ENCODE measurements at regions not wholly inside any gene's neighbourhood (a gene's known extent, or its start where the extent isn't known, plus 50 kb on each side); places are given as distances from the start of the nearest gene placed in this dataset.
"Not testable (repeated sequence)": the region's sequence is repeated elsewhere in the genome, so short reads cannot be mapped to it uniquely, and the experiment has no call there.

DNA sequence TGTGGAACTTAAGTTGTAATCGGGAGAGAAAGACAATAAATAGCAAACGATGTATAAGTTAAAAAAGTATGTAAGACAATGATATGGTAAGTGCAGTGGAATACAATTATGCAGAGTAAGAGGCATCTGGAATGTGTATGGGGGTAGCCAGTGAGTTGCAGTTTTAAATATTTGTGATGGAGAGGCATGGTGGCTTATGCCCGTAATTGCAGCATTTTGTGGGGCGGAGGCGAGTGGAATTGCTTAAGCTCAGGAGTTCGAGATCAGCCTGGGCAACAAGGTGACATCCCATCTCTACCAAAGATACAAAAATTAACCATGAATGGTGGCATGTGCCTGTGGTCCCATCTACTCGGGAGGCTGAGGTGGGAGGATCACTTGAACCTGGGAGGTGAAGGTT lies 52.5 kb upstream of the WDFY3 start:
- no peak for DNase-seq

DNA sequence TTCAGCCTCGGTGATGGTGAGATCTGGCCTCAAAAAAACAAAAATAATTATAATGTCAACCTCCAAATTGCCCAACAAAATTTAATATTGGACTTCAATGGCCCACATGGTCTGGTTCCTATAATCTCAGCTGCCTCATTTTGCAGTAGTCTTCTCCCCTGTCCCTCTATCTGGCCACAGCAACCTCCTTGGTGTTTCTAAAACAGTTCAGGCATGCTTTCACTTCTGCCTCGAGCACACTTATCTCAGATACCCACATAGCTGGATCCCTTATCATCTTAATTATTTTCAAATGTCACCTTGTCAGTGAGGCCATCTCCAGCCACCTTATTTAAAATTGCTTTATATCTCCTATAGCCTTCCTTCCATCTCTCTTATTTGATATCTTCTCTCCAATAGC lies 52.9 kb upstream of the WDFY3 start:
- DNase-seq: no peak

DNA sequence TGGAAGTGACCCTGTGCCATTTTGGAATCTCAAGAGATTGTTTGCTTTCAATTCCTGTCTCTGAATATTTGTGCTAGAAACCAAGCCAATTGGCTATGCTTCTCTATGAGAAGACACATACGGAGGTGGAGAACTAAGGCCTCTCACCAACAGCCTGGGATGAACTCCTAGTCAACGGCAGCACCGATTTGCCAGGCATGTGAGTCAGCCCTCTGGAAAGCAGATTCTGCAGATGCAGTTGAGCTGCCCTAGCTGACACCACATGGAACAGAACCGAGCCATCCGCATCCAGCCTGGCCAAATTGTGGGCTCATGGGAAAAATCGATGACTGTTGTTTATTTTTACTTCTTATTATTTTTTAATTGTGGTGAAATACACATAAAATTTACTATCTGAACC lies 58.2 kb upstream of the WDFY3 start:
- no peak for DNase-seq

DNA sequence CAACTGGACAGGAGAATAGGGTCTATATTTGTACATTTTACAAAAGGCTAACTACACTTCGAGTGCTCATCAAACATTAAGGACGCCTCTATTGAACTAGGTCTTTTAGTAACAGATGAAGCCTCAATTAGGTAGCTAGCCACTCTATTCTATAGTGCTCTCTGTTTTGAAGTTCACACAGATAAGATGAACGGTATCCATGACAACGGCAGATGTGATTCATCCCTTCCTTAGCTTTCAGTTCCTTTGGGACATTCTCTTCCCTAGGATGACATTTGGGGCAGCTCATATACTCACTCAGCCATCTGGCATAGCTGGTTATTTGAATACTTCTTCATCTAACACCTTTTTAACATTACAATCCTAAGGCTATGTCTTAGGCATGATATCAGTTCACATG lies 62.4 kb upstream of the WDFY3 start:
- DNase-seq: no peak

DNA sequence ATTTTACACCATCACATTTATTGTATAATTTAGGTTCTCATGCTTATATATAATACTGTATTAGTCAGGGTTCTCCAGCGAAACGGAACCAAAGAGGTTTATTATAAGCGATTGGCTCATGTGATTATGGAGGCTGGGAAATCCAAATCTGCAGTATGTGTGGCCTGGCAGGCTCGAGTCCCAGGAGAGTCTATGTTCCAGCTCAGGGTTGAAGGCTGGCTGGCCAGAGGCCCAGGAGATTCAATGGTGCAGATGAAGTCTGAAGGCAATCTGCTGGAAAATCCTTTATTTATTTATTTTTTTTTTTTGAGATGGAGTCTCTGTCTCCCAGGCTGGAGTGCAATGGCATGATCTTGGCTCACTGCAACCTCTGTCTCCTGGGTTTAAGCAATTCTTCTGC lies 63.0 kb upstream of the WDFY3 start:
- no peak for DNase-seq

DNA sequence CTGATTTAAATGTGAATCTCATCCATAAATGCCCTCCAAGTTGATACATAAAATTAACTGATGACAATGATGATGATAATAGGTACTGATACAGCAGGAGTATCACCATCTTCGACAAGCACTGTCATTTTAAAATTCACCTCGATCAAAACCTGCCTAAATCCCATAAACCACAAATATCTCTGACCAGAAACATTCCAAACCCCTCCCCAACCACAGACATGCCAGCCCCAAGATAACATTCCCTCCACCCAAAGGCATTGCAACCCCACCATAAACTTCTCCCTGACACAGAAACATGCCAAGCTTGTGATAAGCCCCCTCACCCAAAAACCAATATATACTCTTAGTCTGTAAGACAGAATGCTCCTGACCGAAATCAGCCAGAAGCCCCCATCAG lies 63.7 kb upstream of the WDFY3 start:
- no peak for DNase-seq

DNA sequence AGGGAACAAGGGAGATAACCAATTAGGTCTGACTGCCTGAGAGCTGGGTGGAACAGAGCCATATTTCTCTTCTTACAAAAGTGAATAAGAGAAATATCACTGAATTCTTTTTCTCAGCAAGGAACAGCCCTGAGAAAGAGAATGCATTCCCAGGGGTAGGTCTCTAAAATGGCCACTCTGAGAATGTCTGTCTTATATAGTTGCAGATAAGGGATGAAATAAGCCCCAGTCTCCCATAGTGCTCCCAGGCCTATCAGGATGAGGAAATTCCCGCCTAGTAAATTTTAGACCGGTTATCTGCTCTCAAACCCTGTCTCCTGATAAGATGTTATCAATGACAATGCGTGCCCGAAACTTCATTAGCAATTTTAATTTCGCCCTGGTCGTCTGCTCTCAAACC lies 67.3 kb upstream of the WDFY3 start:
- DNase-seq: not testable (repeated sequence)

DNA sequence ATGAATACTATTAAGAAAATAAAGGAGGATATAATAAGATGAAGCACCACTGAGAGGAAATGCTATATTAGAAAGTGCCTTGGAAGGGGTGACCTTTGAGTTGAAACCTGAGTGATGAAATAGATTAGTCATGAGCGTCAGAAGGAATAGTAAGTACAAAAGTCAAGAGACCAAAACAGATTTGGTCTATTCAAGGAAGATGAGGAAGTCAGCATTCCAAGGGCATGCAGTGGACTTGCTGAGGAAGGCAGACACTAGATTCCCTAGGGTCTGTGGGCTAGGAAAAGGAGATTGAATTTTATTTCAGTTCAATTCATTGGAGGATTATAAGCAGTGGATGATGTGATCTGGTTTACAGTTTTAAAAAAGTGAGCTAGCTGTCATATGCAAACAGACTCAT lies 73.0 kb upstream of the WDFY3 start:
- no peak for DNase-seq

DNA sequence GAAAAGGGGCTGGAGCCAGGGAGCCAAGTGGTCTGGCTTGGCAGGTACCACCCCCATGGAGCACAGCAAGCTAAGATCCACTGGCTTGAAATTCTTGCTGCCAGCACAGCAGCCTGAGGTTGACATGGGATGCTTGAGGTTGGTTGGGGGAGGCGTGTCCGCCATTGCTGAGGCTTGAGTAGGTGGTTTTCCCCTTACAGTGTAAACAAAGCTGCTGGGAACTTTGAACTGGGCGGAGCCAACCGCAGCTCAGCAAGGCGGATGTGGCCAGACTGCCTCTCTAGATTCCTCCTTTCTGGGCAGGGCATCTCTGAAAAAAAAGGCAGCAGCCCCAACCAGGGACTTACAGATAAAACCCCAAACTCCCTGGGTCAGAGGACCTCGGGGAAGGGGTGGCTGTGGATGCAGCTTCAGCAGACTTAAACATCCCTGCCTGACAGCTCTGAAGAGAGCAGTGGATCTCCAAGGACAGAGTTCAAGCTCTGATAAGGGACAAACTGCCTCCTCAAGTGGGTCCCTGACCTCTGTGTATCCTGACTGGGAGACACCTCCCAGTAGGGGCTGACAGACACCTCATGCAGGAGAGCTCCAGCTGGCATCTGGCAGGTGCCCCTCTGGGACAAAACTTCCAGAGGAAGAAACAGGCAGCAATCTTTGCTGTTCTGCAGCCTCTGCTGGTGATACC lies 77.5 kb upstream of the WDFY3 start:
- DNase-seq: not testable (repeated sequence)

DNA sequence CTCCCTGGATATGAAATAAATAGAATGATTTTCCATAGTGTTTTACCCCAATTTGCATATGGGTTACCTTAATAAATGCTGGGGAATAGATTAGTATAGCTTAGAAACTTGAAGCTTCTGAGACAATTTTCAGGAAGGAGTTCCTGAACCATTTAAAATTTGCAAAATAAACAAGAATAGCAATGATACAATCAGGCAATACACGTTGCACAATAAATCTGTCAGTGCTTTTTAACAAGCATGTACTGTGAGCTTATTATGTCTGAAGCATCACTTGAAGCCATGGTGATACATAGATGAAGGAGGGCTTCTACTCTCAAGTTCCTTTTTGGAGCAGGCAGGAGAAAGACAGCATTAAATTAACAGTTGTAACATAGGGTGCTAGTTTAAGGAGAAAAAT lies 84.2 kb upstream of the WDFY3 start:
- no peak for DNase-seq

DNA sequence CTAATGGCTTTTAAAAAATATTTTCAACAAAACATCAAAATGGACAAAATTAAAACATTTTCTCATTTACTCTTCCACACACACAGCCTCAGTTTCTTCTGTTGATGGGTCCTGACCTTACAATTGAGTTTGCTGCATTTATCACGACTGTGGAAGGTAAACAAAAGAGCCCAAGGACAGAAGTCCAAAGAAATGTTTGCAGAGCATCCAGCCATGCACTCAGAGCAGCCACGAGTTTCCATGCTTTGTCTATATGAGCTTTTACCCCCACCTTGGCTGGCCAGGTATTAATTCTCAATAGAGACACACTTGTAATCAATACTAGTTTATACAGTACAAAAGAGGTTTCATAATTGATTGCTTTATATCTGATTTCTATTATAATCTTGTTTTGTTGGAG lies 85.0 kb upstream of the WDFY3 start:
- DNase-seq: no peak

DNA sequence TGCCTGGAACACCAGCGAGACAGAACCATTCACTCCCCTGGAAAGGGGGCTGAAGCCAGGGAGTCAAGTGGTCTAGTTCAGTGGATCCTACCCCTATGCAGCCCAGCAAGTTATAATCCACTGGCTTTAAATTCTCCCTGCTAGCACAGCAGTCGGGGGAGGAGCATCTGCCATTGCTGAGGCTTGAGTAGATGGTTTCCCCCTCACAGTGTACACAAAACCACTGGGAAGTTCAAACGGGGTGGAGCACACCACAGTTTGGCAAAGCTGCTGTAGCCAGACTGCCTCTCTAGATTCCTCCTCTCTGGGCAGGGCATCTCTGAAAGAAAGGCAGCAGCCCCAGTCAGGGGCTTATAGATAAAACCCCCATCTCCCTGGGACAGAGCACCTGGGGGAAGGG lies 88.4 kb upstream of the WDFY3 start:
- not testable (repeated sequence) for DNase-seq

DNA sequence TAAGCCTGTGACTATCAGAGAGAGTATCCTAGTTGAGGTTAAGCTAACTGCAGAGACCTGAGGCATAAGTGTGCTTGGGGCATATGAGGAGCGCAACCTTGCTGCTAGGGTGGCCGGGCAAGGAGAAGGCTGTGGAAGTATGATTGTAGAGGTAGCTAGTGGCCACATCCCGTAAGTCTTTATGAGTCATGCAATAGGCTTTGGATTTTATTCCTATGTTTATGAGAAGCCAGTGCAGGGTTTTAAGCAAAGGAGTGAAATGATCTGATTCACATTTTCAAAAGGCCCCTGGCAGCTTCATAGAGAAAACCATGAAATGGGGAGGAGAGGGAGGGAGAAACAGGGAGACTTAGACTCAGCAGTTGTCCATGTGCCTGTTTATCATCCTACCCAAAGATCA lies 92.1 kb upstream of the WDFY3 start:
- DNase-seq: no peak

DNA sequence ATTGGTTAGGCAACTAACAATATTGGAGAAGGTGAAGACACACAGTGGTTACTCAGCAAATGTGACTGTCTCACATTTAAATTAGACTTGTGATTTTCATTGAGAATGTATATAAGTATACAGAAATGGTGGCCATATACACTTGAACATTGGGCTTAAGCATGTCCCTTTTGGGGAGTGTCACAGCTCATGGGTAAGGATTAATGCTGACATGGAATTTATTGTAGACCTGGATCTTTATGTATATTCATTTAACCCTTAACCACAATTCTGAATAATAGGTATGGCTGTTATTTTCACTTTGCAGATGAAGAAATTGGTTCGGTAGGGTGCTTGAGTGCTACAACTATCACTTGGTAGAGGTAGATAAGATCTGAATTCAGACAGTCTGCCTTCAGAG lies 95.5 kb upstream of the WDFY3 start:
- DNase-seq: no peak

DNA sequence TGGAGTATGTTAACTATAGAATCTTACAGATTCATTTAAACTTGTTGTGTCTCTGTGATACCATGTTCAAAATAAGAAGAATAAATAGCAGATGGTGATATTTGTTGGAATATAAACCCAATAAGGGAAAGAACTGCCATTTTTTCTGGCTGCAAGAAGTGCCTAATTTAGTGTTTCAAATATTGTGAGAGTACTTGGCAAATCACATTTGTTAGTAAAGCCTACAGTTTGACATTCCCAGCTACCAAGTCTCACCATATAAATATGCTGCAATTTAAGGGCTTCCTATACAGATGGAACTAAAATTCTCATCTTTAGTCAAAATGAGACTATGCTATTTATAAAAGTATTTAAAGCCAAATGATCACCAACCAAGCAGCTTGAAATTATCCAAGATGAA lies 96.0 kb upstream of the WDFY3 start:
- no peak for DNase-seq

DNA sequence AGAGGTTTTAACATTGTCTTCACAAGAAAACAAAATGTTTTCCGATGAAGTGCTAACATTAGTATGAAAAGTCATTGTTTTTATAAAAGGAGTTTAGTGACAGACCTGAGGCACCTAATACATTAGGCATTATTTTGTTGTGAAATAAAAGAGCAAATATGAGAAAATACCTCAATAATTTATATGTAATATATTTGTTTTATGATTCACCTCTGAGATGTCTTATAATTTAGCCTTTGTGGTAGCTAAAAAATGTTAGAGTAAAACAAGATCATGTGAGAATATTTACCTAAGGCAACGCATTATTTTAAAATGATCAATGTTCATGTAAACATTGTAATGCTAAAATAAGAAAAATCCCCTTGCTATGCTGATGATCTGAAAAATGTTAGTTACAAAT lies 100.9 kb upstream of the WDFY3 start:
- no peak for DNase-seq

DNA sequence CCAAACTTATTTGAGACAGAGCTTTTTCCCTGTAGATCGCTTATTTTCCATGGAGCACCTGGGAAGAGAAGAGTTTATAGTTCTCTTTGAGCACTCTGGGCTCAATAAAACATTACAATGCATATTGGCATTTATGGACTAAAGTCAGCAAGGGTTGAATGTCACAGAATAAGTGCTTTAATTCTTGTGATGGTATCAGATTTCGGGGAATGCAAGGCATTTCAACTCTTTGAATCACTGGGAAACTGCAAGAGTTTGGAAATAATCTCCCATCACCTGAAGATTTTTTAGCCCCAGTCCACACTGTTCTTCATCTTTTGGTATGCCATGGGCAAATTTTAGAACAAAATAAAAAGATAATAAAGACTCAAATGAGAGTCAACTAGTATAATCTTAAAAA lies 111.5 kb upstream of the WDFY3 start:
- no peak for DNase-seq

DNA sequence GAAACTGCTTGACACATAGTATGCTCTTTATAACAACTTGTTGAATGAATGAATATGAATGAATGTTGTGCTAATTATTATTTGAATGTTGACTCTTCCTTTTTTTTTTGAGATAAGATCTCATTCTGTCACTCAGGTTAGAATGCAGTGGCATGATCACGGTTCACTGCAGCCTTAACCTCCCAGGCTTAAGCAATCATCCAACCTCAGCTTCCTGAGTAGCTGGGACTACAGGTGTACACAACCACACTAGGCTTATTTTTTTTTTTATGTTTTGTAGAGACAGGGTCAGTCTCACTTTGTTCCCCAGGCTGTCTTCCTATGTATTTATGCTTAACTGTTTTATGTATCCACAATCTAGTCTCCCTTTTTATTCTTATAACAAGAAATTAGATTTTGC lies 114.7 kb upstream of the WDFY3 start:
- DNase-seq: no peak

DNA sequence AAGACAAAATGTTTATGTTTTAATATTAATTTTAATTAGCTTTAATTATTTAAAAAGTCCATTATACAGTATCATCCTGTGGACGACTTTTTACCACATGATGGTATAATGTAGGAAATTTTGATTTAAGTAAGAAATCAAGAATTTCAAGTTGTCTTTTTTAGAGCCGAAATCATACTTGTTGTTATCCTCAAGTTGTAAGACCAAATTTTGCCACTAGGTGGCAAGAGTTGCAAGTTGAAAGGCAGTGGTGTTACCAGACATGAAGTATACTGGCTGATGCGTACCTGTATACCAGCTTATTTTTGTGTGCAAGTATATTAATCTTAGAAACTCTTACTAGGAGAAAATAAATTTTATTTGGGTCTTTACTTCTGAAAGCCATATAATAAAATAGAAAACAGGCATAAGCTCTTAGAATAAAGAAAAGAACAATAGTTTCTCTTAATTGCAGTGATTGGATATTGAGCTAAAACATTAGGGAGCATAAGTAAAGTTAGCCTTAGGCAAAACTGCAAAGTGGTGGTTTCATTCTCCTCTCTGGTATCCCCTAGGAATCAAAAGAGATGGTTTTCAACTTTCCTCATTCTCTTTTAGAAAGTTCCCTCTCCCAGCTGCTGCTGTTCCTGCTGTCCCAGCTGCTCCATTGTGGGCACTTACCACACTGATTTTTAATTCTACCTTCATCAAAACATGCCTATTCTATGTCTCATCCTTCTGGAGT lies 118.0 kb upstream of the WDFY3 start:
- DNase-seq: peak; percentile 42

DNA sequence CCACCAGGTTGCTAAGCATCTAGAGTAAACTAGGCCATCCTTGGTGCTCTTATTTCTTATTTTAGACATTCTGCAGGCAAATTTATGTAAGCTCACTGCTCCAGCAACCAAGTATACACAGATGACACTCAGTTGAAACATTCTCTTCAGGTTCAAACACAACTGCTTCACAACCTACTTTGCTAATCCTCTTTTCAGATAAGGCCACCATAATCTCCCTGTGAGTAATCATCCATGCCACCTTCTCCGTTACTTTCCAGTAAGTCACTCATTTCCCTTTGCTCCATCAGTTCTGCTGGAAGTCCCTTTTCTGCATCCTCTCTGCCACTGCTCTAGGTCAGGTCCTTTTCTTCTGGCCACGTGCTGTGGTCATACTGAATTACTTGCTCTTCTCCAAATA lies 120.2 kb upstream of the WDFY3 start:
- DNase-seq: no peak

DNA sequence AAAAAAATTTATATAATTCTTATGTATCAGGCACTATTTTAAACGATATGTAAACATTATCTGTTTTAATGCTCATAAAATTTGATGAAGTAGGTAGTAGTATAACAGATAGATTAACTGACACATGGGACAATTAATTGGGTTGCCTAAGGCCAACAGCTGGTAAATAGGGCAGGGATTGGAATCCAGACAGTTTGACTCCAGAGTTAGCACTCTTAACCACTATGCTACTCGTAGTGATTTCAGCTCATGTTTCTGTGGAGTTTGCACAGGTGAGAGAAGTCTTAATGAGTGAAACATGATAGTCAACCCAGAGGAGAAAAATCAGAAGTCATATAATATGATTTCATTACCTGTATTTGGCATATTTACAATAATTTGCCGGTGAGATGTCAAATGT lies 126.0 kb upstream of the WDFY3 start:
- DNase-seq: no peak

DNA sequence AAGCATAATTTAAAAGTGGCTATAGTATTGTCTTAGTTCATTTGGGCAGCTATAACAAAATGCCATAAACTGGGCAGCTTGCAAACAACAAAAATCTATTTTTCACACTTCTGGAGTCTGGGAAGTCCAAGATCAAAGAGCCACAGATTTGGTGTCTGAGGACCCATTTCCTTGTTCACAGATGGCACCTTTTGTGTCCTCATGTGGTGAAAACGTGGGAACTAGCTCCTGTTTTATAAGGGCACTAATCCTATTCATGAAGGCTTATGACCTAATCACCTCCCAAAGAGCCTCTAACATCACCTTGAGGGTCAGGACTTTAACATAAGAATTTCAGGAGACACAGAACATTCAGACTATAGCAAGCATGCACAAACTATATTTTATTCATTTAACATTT lies 126.5 kb upstream of the WDFY3 start:
- DNase-seq: no peak

DNA sequence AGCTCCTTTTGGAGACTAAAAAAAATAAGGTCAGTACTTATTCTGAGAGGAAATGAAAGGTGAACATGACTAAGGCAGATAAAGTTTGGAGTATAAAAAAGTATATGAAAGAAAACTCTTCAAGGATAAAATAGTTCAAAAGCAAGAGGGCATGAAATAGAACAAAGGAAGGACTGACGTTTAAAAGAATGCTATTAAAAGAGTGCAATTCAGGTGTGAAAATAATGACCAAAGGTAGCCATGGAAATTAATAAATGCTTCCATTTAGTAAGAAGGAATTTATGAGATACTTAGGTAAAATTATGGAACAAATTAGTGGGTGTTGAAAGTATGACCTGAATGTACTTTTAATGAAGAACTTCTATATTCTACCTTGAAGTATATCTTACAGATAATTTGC lies 128.2 kb upstream of the WDFY3 start:
- DNase-seq: no peak

DNA sequence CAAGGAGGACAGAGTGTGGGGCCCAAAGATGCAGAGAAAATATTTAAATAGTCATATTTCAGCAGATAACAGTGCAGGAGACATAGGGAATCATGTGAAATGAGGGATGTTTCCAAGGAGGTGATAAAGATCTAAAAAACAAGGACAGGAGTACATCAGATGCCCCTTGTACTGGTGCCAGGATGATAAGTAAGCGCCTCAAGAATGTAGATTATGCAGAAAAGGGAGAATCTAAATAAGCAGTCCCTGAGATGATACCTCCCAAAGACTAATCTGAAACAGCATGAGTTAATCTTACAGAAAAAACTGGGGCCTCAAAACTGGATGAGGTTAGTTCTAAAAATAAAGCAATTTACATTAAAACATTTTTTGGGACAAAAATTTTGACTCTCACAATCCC lies 136.1 kb upstream of the WDFY3 start:
- DNase-seq: no peak

DNA sequence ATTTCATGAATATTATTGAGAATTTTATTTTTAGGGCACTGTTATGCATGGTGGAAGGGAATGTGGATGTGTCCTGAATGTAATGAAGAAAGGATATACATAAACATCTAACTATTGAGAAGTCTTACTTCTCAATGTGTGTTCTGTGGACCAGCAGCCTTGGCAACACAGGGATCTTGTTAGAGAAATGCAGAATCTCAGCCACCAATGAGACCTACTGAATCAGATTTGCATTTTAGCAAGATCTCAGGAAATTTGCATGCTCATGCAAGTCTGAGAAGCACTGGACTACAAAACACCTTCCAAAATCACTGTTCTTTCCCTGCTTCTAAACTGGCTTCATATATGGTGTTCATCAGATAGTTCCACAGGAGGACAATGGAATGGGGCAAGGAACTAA lies 139.7 kb upstream of the WDFY3 start:
- DNase-seq: no peak

Measured in activated CD4-positive, alpha-beta T cell treated with anti-CD3 and anti-CD28 coated beads, Interleukin-2, amount 50 U/mL, for 16 hours (primary cell).